ENCODE measurements at regions not wholly inside any gene's neighbourhood (a gene's known extent, or its start where the extent isn't known, plus 50 kb on each side); places are given as distances from the start of the nearest gene placed in this dataset.

GRCh38 chr3:197424674-197425484 is 126.5 kb upstream of the DLG1 start:
- no peaks in the 10 kb centered on the region for H3K27me3 ChIP-seq (ENCODE audit: control insufficient read depth in 1 of 2, insufficient read depth in 2 of 2, low read length in 2 of 2)
- H3K9me3 ChIP-seq (ENCODE audit: control insufficient read depth in 2 of 2, insufficient read depth in 1 of 2, low read depth in 1 of 2, low read length in 1 of 2), result no peaks in the 10 kb centered on the region
- H3K4me3 ChIP-seq (ENCODE audit: low read depth in 1 of 2, low read length in 2 of 2), result no peak overlapping the region
- H3K27ac ChIP-seq (ENCODE audit: low read depth in 2 of 2, low read length in 1 of 2), result no peak overlapping the region
- WGBS, 2 donors, result 86 to 88% methylated on average over 14 of the region's 14 CpGs
- peaks cover 0 to 13% of the 10 kb centered on the region in 2 donors for H3K4me1 ChIP-seq (ENCODE audit: control insufficient read depth in 2 of 2, insufficient read depth in 2 of 2, low read length in 1 of 2)
- H3K36me3 ChIP-seq (ENCODE audit: control insufficient read depth in 2 of 2, insufficient read depth in 2 of 2, low read length in 1 of 2), result no peaks in the 10 kb centered on the region

- H3K27me3 ChIP-seq (ENCODE audit: control insufficient read depth in 1 of 2, insufficient read depth in 2 of 2, low read length in 2 of 2), result no peaks in the 10 kb centered on the region
- WGBS, 2 donors, result 75 to 91% methylated on average over 11 of the region's 11 CpGs
- no peak overlapping the region for H3K4me3 ChIP-seq (ENCODE audit: low read depth in 1 of 2, low read length in 2 of 2)
- peaks cover 0 to 13% of the 10 kb centered on the region in 2 donors for H3K4me1 ChIP-seq (ENCODE audit: control insufficient read depth in 2 of 2, insufficient read depth in 2 of 2, low read length in 1 of 2)
- H3K9me3 ChIP-seq (ENCODE audit: control insufficient read depth in 2 of 2, insufficient read depth in 1 of 2, low read depth in 1 of 2, low read length in 1 of 2), result no peaks in the 10 kb centered on the region
- no peaks in the 10 kb centered on the region for H3K36me3 ChIP-seq (ENCODE audit: control insufficient read depth in 2 of 2, insufficient read depth in 2 of 2, low read length in 1 of 2)
- H3K27ac ChIP-seq (ENCODE audit: low read depth in 2 of 2, low read length in 1 of 2), result no peak overlapping the region
Observed at GRCh38 chr3:197424266-197424665, 125.9 kb upstream of the DLG1 start.

DNA sequence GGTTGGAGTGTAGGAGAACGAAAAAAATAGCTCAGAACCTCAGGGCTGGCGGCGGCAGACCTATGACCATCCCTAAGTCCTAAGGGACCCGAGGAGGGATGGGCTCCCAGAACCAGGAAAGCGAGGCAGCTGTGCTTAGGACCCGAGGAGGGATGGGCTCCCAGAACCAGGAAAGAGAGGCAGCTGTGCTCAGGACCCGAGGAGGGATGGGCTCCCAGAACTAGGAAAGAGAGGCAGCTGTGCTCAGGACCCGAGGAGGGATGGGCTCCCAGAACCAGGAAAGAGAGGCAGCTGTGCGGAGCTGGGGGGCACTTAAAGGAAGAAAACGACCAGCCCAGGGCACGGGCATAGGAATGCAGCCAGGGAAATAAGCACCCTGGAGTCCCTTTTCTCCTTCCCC is 125.0 kb upstream of the DLG1 start:
- 73% methylated on average over 11 of the region's 11 CpGs for WGBS, 2 donors
- H3K36me3 ChIP-seq (ENCODE audit: control insufficient read depth in 2 of 2, insufficient read depth in 2 of 2, low read length in 1 of 2), result no peaks in the 10 kb centered on the region
- no peak overlapping the region for H3K27ac ChIP-seq (ENCODE audit: low read depth in 2 of 2, low read length in 1 of 2)
- no peak overlapping the region for H3K4me3 ChIP-seq (ENCODE audit: low read depth in 1 of 2, low read length in 2 of 2)
- peaks cover 0 to 13% of the 10 kb centered on the region in 2 donors for H3K4me1 ChIP-seq (ENCODE audit: control insufficient read depth in 2 of 2, insufficient read depth in 2 of 2, low read length in 1 of 2)
- H3K27me3 ChIP-seq (ENCODE audit: control insufficient read depth in 1 of 2, insufficient read depth in 2 of 2, low read length in 2 of 2), result no peaks in the 10 kb centered on the region
- H3K9me3 ChIP-seq (ENCODE audit: control insufficient read depth in 2 of 2, insufficient read depth in 1 of 2, low read depth in 1 of 2, low read length in 1 of 2), result no peaks in the 10 kb centered on the region

- Histone ChIP-seq H3K27ac (ENCODE audit: low read depth in 2 of 2, low read length in 1 of 2) (peak overlapping the region; percentile 44 to 82), H3K4me3 (ENCODE audit: low read depth in 1 of 2, low read length in 2 of 2) (no peak overlapping the region), H3K4me1 (ENCODE audit: control insufficient read depth in 2 of 2, insufficient read depth in 2 of 2, low read length in 1 of 2) (peaks cover 0 to 7% of the 10 kb centered on the region in 2 donors), H3K27me3 (ENCODE audit: control insufficient read depth in 1 of 2, insufficient read depth in 2 of 2, low read length in 2 of 2) (no peaks in the 10 kb centered on the region), H3K9me3 (ENCODE audit: control insufficient read depth in 2 of 2, insufficient read depth in 1 of 2, low read depth in 1 of 2, low read length in 1 of 2) (no peaks in the 10 kb centered on the region), H3K36me3 (ENCODE audit: control insufficient read depth in 2 of 2, insufficient read depth in 2 of 2, low read length in 1 of 2) (no peaks in the 10 kb centered on the region)
- 62 to 63% methylated on average over 7 of the region's 7 CpGs for WGBS, 2 donors
Observed at GRCh38 chr3:197422506-197422905, 124.1 kb upstream of the DLG1 start.

- H3K4me1 ChIP-seq (ENCODE audit: control insufficient read depth in 2 of 2, insufficient read depth in 2 of 2, low read length in 1 of 2), result peaks cover 0 to 7% of the 10 kb centered on the region in 2 donors
- WGBS, 2 donors, result 89 to 90% methylated on average over 9 of the region's 9 CpGs
- no peak overlapping the region for H3K27ac ChIP-seq (ENCODE audit: low read depth in 2 of 2, low read length in 1 of 2)
- no peaks in the 10 kb centered on the region for H3K27me3 ChIP-seq (ENCODE audit: control insufficient read depth in 1 of 2, insufficient read depth in 2 of 2, low read length in 2 of 2)
- H3K9me3 ChIP-seq (ENCODE audit: control insufficient read depth in 2 of 2, insufficient read depth in 1 of 2, low read depth in 1 of 2, low read length in 1 of 2), result no peaks in the 10 kb centered on the region
- H3K4me3 ChIP-seq (ENCODE audit: low read depth in 1 of 2, low read length in 2 of 2), result no peak overlapping the region
- no peaks in the 10 kb centered on the region for H3K36me3 ChIP-seq (ENCODE audit: control insufficient read depth in 2 of 2, insufficient read depth in 2 of 2, low read length in 1 of 2)
Observed at GRCh38 chr3:197421021-197421420, 122.6 kb upstream of the DLG1 start.

DNA sequence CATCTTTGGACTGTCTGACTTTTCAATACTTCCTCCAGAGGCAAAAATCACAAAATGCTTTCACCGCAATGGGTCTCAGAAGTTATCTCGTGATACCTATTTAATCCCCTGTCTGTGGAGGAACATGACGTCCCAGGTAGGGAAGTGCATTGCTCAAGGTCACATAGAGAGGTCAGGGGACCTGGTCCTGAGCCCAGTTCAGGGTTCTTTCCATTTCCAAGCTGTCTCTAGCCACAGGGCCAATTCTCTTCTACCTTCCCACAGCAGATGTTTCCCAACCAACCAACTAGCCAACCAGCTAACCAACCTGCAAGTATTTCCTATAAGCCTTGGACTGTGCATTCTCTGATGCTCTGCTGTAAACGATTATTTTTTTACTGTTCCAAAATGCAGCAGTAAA is 122.2 kb upstream of the DLG1 start:
- H3K9me3 ChIP-seq (ENCODE audit: control insufficient read depth in 2 of 2, insufficient read depth in 1 of 2, low read depth in 1 of 2, low read length in 1 of 2), result no peaks in the 10 kb centered on the region
- H3K36me3 ChIP-seq (ENCODE audit: control insufficient read depth in 2 of 2, insufficient read depth in 2 of 2, low read length in 1 of 2), result no peaks in the 10 kb centered on the region

DNA sequence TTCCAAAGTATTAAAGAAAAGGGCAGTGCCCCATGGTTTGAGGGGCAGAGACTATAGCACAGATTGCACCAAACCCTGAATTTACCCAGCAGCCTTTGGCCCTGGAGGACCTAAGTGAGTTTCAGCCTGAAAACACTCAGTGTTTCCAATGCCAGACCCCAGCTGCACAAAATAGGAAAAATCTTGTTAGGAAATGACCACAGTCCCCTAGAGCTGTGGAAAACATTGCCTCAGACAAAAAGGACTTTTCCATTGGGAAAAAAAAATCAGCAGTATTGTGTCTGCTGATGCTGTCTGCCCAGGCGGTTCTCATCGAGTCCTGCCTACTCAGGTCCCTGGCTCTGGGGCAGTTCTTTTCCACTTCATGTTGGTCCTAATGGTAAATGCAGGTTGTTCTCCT is 121.7 kb upstream of the DLG1 start:
- Histone ChIP-seq H3K27me3 (ENCODE audit: control insufficient read depth in 1 of 2, insufficient read depth in 2 of 2, low read length in 2 of 2) (no peaks in the 10 kb centered on the region), H3K9me3 (ENCODE audit: control insufficient read depth in 2 of 2, insufficient read depth in 1 of 2, low read depth in 1 of 2, low read length in 1 of 2) (no peaks in the 10 kb centered on the region), H3K4me3 (ENCODE audit: low read depth in 1 of 2, low read length in 2 of 2) (no peak overlapping the region), H3K36me3 (ENCODE audit: control insufficient read depth in 2 of 2, insufficient read depth in 2 of 2, low read length in 1 of 2) (no peaks in the 10 kb centered on the region), H3K4me1 (ENCODE audit: control insufficient read depth in 2 of 2, insufficient read depth in 2 of 2, low read length in 1 of 2) (peaks cover 0 to 7% of the 10 kb centered on the region in 2 donors), H3K27ac (ENCODE audit: low read depth in 2 of 2, low read length in 1 of 2) (no peak overlapping the region)
- 80 to 81% methylated on average over 2 of the region's 2 CpGs for WGBS, 2 donors

More for the DNA sequence above, 122.2 kb upstream of the DLG1 start:
- Histone ChIP-seq H3K27ac (ENCODE audit: low read depth in 2 of 2, low read length in 1 of 2) (no peak overlapping the region), H3K27me3 (ENCODE audit: control insufficient read depth in 1 of 2, insufficient read depth in 2 of 2, low read length in 2 of 2) (no peaks in the 10 kb centered on the region), H3K4me1 (ENCODE audit: control insufficient read depth in 2 of 2, insufficient read depth in 2 of 2, low read length in 1 of 2) (peaks cover 0 to 7% of the 10 kb centered on the region in 2 donors), H3K4me3 (ENCODE audit: low read depth in 1 of 2, low read length in 2 of 2) (no peak overlapping the region)
- 84 to 88% methylated on average over 4 of the region's 4 CpGs for WGBS, 2 donors

DNA sequence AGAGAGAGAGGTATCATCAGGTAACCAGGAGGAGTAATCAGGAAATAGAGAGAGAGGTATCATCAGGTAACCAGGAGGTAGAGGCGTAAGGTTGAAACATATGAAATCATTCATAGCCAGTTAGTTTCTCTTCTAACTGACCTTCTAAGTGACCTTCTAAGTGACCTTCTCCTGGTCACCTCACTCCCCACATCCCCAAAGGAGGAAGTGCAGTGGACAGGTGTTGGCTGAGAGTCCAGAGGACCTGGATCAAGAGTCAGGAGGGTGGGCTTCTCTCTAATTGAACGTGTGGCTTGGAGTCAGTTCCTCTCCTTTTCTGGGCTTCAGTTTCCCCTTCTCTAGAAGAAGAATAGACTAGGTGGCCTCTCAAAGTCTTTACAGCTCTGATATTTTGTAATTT is 121.3 kb upstream of the DLG1 start:
- WGBS, 2 donors, result 77% methylated on average over 2 of the region's 2 CpGs
- Histone ChIP-seq H3K9me3 (ENCODE audit: control insufficient read depth in 2 of 2, insufficient read depth in 1 of 2, low read depth in 1 of 2, low read length in 1 of 2) (no peaks in the 10 kb centered on the region), H3K36me3 (ENCODE audit: control insufficient read depth in 2 of 2, insufficient read depth in 2 of 2, low read length in 1 of 2) (no peaks in the 10 kb centered on the region), H3K27ac (ENCODE audit: low read depth in 2 of 2, low read length in 1 of 2) (no peak overlapping the region), H3K4me3 (ENCODE audit: low read depth in 1 of 2, low read length in 2 of 2) (no peak overlapping the region), H3K4me1 (ENCODE audit: control insufficient read depth in 2 of 2, insufficient read depth in 2 of 2, low read length in 1 of 2) (peaks cover 0 to 7% of the 10 kb centered on the region in 2 donors), H3K27me3 (ENCODE audit: control insufficient read depth in 1 of 2, insufficient read depth in 2 of 2, low read length in 2 of 2) (no peaks in the 10 kb centered on the region)

GRCh38 chr3:197417911-197418618 is 119.7 kb upstream of the DLG1 start:
- no peaks in the 10 kb centered on the region for H3K36me3 ChIP-seq (ENCODE audit: control insufficient read depth in 2 of 2, insufficient read depth in 2 of 2, low read length in 1 of 2)
- no peak overlapping the region for H3K27ac ChIP-seq (ENCODE audit: low read depth in 2 of 2, low read length in 1 of 2)
- H3K27me3 ChIP-seq (ENCODE audit: control insufficient read depth in 1 of 2, insufficient read depth in 2 of 2, low read length in 2 of 2), result no peaks in the 10 kb centered on the region
- WGBS, 2 donors, result 59 to 66% methylated on average over 11 of the region's 11 CpGs
- no peak overlapping the region for H3K4me3 ChIP-seq (ENCODE audit: low read depth in 1 of 2, low read length in 2 of 2)
- no peaks in the 10 kb centered on the region for H3K9me3 ChIP-seq (ENCODE audit: control insufficient read depth in 2 of 2, insufficient read depth in 1 of 2, low read depth in 1 of 2, low read length in 1 of 2)
- peaks cover 0 to 7% of the 10 kb centered on the region in 2 donors for H3K4me1 ChIP-seq (ENCODE audit: control insufficient read depth in 2 of 2, insufficient read depth in 2 of 2, low read length in 1 of 2)

Measured in esophagus (tissue), 2 donors.